HG03095 (cell line): ENCODE measurements at regions not wholly inside any gene's neighbourhood (a gene's known extent, or its start where the extent isn't known, plus 50 kb on each side); places are given as distances from the start of the nearest gene placed in this dataset.

Experiments used
- ATAC-seq: cut with Tn5 transposase; IDR thresholded peaks from one replicate; pipeline ENCODE4 v1.9.1; 2021; ENCODE audit warnings: moderate library complexity; ENCODE audit not compliant: unreplicated experiment

- ATAC-seq, result no peak
These were observed 649.8 kb downstream of the CETN3 start for GRCh38 chr5:89759802-89760201.

- ATAC-seq, result no peak
These were observed 651.4 kb downstream of the CETN3 start for GRCh38 chr5:89758146-89758545.

DNA sequence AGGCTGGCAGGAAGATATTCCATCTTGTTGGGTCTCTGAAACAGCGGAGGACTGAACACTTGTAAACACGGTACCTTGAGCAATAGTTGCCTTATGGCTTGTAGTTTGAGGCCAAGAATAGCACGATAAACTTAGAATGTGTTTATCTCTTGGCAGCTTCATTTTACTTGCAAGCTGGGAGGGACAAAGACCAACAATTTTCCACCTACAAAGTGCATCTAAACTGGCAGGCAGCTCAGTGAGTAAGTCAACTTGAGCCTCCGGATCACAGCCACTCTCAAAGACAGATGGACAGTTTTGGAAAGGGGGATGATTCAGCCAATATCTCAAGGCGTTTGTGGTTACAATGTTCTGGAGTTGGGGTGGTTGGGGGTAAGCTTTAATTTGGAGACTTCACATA, 652.6 kb downstream of the CETN3 start:
- no peak for ATAC-seq

DNA sequence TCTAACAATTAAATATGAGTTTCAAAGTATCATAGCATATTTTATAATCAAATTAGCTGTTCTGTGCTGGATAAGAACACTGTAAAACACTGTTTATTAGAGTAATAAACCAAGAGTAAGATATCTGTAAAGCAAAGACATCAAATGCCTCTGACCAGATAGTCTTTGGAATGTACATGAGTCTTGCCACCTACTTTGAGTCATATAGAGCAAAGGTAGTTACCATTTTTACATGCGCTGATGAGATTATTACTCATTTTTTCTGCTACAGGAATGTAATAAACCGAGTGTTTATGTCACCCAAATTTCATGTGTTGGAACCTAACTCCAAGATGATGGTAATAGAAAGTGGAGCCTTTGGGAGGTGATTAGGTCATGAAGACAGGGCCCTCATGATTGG, 654.5 kb downstream of the CETN3 start:
- ATAC-seq, result no peak

DNA sequence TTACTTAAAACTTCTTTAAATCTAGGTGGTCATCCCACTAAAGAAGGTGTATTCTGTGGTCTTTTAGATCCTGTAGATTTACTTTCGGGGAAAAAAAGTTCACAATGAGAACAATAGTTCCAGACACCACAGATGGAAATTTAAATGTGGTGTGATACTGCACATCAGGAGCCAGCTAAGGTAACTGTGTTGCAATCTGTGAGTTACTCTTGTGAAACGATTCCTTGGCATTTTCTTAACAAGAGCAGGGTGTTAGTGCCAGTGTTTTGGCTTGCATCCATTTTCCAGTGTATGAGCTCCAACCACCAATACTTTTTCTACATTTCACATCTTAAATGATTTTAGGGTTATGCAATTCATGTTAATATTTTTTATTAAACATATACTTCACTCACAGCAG, 674.5 kb downstream of the CETN3 start:
- ATAC-seq, result no peak

DNA sequence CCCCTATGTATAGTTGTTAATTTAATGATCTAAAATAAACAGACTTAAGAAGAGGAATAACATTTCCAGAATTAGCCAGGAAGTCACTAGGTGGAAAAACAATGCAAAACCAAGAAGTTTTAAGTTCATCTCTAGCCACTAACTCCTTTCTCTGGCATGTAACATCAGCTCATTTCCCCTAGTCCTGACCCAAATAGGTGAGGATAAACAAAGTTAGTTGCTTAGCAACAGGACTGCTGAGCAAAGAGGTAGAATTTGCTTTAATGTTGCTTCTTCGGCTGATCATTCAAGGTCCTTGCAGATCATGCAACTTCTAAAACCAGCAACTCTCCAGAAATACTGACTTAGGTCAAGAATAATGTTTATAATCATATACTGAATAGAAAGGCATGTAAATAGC, 675.8 kb downstream of the CETN3 start:
- ATAC-seq, result no peak

- ATAC-seq, result no peak
These were observed 679.8 kb downstream of the CETN3 start for GRCh38 chr5:89729623-89730301.

DNA sequence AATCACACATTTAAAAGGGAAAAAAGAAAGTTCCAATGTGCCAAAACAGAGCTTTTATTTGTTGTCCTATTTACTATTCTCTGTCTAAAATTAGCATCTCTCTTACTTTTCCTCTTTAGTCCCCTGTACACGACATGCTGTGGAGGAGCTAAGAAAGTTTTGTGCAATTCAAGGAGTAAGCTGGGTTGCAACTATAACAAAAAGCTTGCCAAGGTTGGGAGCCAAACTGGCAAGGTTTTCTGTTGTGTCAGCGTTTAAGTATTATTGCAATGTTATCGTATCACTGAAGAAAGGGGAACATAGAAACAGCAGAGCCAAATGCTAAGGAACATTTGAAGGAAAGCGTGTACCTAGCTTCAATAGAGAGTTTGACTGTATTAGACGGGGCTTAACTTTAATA, 680.8 kb downstream of the CETN3 start:
- no peak for ATAC-seq

GRCh38 chr5:89728134-89728533, 681.4 kb downstream of the CETN3 start:
- ATAC-seq, result no peak

- no peak for ATAC-seq
These were observed 685.0 kb downstream of the CETN3 start for GRCh38 chr5:89724379-89725095.

DNA sequence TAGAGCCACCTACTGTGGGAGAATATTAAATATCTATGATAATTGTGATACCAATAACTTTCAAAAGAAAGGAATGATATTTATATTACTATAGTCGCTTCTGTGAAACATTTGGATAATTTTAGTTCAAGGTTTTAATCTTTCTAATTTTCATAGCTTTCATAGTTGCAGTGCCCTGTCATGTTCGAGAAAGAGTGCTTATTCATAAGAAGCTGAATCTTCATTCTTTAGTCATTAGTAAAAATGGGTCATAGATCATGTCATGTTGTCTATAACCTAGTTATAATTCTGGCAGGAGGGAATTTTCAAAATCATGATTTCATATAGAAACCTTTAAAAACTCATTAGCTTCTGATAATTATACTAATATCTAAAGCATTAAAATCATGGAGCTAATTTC, 685.6 kb downstream of the CETN3 start:
- no peak for ATAC-seq

GRCh38 chr5:89722538-89722937, 687.0 kb downstream of the CETN3 start:
- ATAC-seq, result no peak

- no peak for ATAC-seq
These were observed 687.6 kb downstream of the CETN3 start for GRCh38 chr5:89721931-89722330.

DNA sequence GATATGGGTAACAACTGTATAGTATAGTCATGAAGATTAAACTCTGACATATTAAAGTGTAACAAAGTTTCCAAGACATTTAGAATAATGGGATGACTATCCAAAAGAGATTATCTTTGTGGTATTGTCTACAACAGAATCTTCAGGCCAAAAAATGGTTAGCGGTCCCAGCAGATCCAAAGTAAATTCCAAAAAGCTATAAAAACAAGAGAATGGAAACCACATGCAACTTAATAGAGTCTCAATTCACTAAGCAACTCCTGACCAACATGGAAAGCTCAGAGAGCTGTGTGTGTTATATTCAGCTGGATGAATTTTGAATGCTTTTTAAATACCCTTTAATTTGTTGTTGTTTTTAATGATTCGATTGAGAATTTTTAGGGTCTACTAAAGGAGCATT, 688.2 kb downstream of the CETN3 start:
- no peak for ATAC-seq

DNA sequence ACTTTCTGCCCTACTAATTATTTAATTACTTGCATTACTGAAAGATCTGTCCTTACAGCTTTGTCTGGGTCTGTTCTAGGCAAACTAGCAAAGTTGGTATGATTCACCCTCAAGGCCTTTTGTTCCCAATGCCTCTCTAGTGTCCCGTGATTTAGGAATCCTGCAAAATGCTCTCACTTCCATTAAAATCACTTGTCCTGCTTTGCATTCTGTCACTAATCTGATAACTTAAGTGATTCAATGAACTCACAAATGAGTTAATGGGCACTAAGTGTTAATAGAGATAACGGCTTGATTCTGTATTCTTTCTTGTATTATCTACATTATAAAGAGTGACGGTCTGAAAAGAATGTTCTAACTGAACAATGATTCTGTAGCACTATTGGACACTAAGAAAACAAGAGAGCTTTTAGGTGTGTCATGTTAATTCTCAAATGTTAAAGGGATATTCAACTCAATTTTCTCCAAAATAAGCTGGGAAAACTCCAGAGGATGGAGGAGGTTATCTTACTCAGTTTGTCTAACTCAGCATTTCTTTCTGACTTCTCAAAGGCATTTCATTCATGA, 697.3 kb downstream of the CETN3 start:
- ATAC-seq, result no peak

GRCh38 chr5:89711526-89711925, 698.0 kb downstream of the CETN3 start:
- ATAC-seq, result no peak

DNA sequence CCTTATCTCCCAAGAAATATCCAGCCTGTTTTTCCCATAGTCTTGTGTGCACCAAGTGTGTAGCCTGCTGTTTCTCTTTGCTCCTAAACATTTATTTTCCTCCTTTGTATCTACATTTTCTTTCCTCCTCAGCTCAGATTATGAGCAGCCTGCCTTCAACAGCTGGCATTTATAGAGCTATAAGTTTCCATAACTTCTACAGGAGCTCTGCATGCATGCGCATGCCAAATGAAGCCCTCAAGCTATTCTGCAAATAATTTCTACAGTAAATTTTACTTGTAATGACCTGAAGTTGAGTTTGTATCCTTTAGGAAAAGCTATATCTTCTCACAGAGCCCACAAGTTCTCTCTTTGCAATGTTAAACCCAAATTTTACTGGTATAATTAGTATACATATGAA, 699.5 kb downstream of the CETN3 start:
- no peak for ATAC-seq

GRCh38 chr5:89707891-89708290, 701.7 kb downstream of the CETN3 start:
- no peak for ATAC-seq

DNA sequence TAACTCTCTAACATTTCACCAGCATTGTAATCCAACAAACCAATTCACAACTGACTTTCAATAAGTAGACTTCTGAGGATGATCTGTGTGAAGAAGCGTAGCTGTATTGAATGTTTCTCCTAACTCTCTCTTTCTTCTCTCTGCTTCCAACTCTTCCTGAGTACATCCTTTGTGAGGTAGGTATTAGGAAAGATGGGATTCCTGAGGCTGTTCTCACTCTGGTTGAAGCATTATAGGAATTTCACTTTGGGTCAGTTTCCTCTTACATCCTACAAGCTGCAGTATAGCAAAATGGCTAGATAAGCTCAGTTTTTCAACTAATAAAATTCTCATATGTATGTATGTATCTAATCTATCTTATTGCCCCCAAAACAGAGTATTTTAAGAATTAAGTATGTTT, 702.8 kb downstream of the CETN3 start:
- no peak for ATAC-seq

DNA sequence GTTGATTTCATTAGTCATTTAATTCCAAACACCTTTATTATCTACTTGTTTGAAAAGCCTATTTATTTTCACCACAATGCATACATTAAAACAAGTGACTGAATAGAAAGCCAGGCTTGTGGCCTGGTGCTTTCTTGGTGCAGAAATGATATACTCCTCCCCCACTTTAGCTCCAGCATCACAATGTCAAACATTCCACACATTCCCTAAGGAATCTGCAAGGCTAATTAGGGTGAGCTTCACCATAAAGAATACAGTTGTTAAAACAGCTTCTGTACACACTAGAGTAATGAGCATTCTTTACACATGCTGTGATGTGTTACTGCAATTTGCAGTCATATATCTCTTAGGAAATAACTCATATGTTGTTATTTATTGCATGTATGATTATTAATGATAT, 705.7 kb downstream of the CETN3 start:
- no peak for ATAC-seq

GRCh38 chr5:89698028-89698427, 711.5 kb downstream of the CETN3 start:
- no peak for ATAC-seq

- no peak for ATAC-seq
These were observed 712.0 kb downstream of the CETN3 start for GRCh38 chr5:89697581-89697980.
